ENCODE measurements at regions not wholly inside any gene's neighbourhood (a gene's known extent, or its start where the extent isn't known, plus 50 kb on each side); places are given as distances from the start of the nearest gene placed in this dataset.

- TF ChIP-seq POLR2AphosphoS5 (IDR thresholded peaks at IDR 0.05; ENCODE audit: insufficient read depth, low read depth, low read length) (no peak), CTCF (IDR thresholded peaks at IDR 0.05; ENCODE audit: extremely low read depth in 1 of 2, insufficient read depth in 1 of 2, low read depth in 1 of 2, low read length in 2 of 2) (no peak), POLR2A (IDR thresholded peaks at IDR 0.05; ENCODE audit: low read depth, low read length) (no peak), EZH2 (IDR thresholded peaks at IDR 0.05; ENCODE audit: borderline replicate concordance, low read depth, low read length, severe bottlenecking) (no peak), MAX (IDR thresholded peaks at IDR 0.05; ENCODE audit: insufficient read depth, insufficient read length) (no peak), JUN (IDR thresholded peaks at IDR 0.05; ENCODE audit: borderline replicate concordance, insufficient read depth, insufficient read length, low read depth) (no peak), GATA2 (IDR thresholded peaks at IDR 0.05; ENCODE audit: insufficient read depth, insufficient read length, low read depth, low read length) (no peak)
Measured at GRCh38 chr2:191738667-191739066, 60.7 kb downstream of the NABP1 start.
